HEK293 (cell line): ENCODE measurements at regions not wholly inside any gene's neighbourhood (a gene's known extent, or its start where the extent isn't known, plus 50 kb on each side); places are given as distances from the start of the nearest gene placed in this dataset.

Experiments
- CTCF ChIA-PET: fragments of 350-600 bp; formaldehyde crosslinking; extraction: SDS; loops from one replicate; lab custom pipeline; 2021; ENCODE audit warnings: antibody characterized with exemption; lab: Yijun Ruan, JAX
- POLR2A ChIA-PET: fragments of 300-600 bp; formaldehyde crosslinking; extraction: SDS; loops from one replicate; lab custom pipeline; 2020; ENCODE audit warnings: antibody characterized with exemption, inconsistent platforms; lab: Yijun Ruan, JAX
- H3K27ac ChIP-seq: fragments of 200-500 bp; sonication (Bioruptor generic); 2 replicates; pipeline ENCODE4 v1.5.1; 2014; ENCODE audit warnings: low read depth, low read length, control low read depth, inconsistent platforms; ENCODE audit errors: extremely low read depth
- H3K36me3 ChIP-seq, 2 experiments: fragments of 200-500 bp in 1 of 2; sonication (Bioruptor generic) in 1 of 2; 1 replicate in 1 of 2; 2 replicates in 1 of 2; pipeline ENCODE4 v1.5.1; 2014 to 2017; ENCODE audit warnings: inconsistent platforms in 2 of 2, low read length in 2 of 2; ENCODE audit not compliant: control insufficient read depth in 2 of 2, insufficient read depth in 1 of 2
- H3K4me1 ChIP-seq: fragments of 200-500 bp; sonication (Bioruptor generic); 2 replicates; pipeline ENCODE4 v1.5.1; 2014; ENCODE audit warnings: mild to moderate bottlenecking, low read length, inconsistent platforms; ENCODE audit not compliant: control insufficient read depth, insufficient read depth
- H3K4me3 ChIP-seq: 2 replicates; pipeline ENCODE4 v1.5.1; 2011; ENCODE audit warnings: low read depth, mild to moderate bottlenecking, control low read depth, low read length, moderate library complexity
- H3K9me3 ChIP-seq: fragments of 200-500 bp; sonication (Bioruptor generic); 2 replicates; pipeline ENCODE4 v1.5.1; 2014; ENCODE audit warnings: low read depth, low read length, inconsistent platforms; ENCODE audit not compliant: control insufficient read depth, insufficient read depth
- GLI4 ChIP-seq: fragments of 450-650 bp; formaldehyde crosslinking; IDR thresholded peaks from 2 replicates; pipeline ENCODE4 v1.5.1; 2016; ENCODE audit warnings: missing biosample characterization, missing genetic modification characterization
- GLIS1 ChIP-seq: fragments of 450-650 bp; formaldehyde crosslinking; IDR thresholded peaks from 2 replicates; pipeline ENCODE4 v1.5.1; 2016; ENCODE audit warnings: missing biosample characterization, missing genetic modification characterization
- MEIS1 ChIP-seq: sonication (generic); formaldehyde crosslinking; IDR thresholded peaks from 2 replicates; pipeline ENCODE4 v1.8.1; 2022; ENCODE audit warnings: missing genetic modification reagents, mild to moderate bottlenecking, borderline replicate concordance
- SCRT1 ChIP-seq: fragments of 450-650 bp; formaldehyde crosslinking; IDR thresholded peaks from 2 replicates; pipeline ENCODE4 v1.5.1; 2016; ENCODE audit warnings: missing biosample characterization, missing genetic modification characterization, borderline replicate concordance
- TRIM28 ChIP-seq: IDR thresholded peaks from 2 replicates; pipeline ENCODE4 v1.6.1; 2011; ENCODE audit warnings: low read length, control low read depth, borderline replicate concordance
- YY1 ChIP-seq: fragments of 450-650 bp; formaldehyde crosslinking; IDR thresholded peaks from 2 replicates; pipeline ENCODE4 v1.5.1; 2018; ENCODE audit warnings: missing biosample characterization, missing genetic modification characterization
- ZBTB1 ChIP-seq: fragments of 450-650 bp; formaldehyde crosslinking; IDR thresholded peaks from 2 replicates; pipeline ENCODE4 v1.5.1; 2016; ENCODE audit warnings: missing biosample characterization, missing genetic modification characterization
- ZFHX2 ChIP-seq: fragments of 450-650 bp; formaldehyde crosslinking; conservative IDR thresholded peaks from 2 replicates; pipeline ENCODE4 v1.5.1; 2016; ENCODE audit warnings: missing biosample characterization, missing genetic modification characterization
- ZNF23 ChIP-seq: fragments of 450-650 bp; formaldehyde crosslinking; IDR thresholded peaks from 2 replicates; pipeline ENCODE4 v1.5.1; 2016; ENCODE audit warnings: missing biosample characterization, missing genetic modification characterization, borderline replicate concordance
- ZNF26 ChIP-seq: fragments of 450-650 bp; formaldehyde crosslinking; IDR thresholded peaks from 2 replicates; pipeline ENCODE4 v1.5.1; 2016; ENCODE audit warnings: missing biosample characterization, missing genetic modification characterization
- ZNF274 ChIP-seq, 2 experiments: fragments of 200-500 bp in 1 of 2; fragments of 450-650 bp in 1 of 2; sonication (Bioruptor generic) in 1 of 2; formaldehyde crosslinking in 1 of 2; IDR thresholded peaks; 2 replicates each; pipeline versions ENCODE4 v1.5.1 to v1.6.1; 2014 to 2016; ENCODE audit warnings: borderline replicate concordance in 1 of 2, inconsistent platforms in 1 of 2, low read length in 1 of 2, missing biosample characterization in 1 of 2, missing genetic modification characterization in 1 of 2
- ZNF280D ChIP-seq: fragments of 450-650 bp; formaldehyde crosslinking; IDR thresholded peaks from 2 replicates; pipeline ENCODE4 v1.5.1; 2016; ENCODE audit warnings: missing biosample characterization, missing genetic modification characterization
- ZNF302 ChIP-seq: fragments of 450-650 bp; formaldehyde crosslinking; IDR thresholded peaks from 2 replicates; pipeline ENCODE4 v1.5.1; 2016; ENCODE audit warnings: missing biosample characterization, missing genetic modification characterization, low read depth
- ZNF394 ChIP-seq: fragments of 450-650 bp; formaldehyde crosslinking; IDR thresholded peaks from 2 replicates; pipeline ENCODE4 v1.5.1; 2016; ENCODE audit warnings: missing biosample characterization, missing genetic modification characterization, mild to moderate bottlenecking, moderate library complexity, borderline replicate concordance
- ZNF398 ChIP-seq: fragments of 450-650 bp; formaldehyde crosslinking; IDR thresholded peaks from 2 replicates; pipeline ENCODE4 v1.5.1; 2017; ENCODE audit warnings: missing biosample characterization, missing genetic modification characterization
- ZNF513 ChIP-seq: fragments of 450-650 bp; IDR thresholded peaks from 2 replicates; pipeline ENCODE4 v1.5.1; 2018; ENCODE audit warnings: missing biosample characterization, missing genetic modification characterization
- ZNF530 ChIP-seq: fragments of 450-650 bp; formaldehyde crosslinking; IDR thresholded peaks from 2 replicates; pipeline ENCODE4 v1.5.1; 2016; ENCODE audit warnings: low read depth, missing biosample characterization, missing genetic modification characterization
- ZNF544 ChIP-seq: fragments of 450-650 bp; formaldehyde crosslinking; IDR thresholded peaks from 2 replicates; pipeline ENCODE4 v1.5.0; 2017; ENCODE audit warnings: missing biosample characterization, missing genetic modification characterization
- ZNF626 ChIP-seq: fragments of 450-650 bp; sonication (Bioruptor Pico); formaldehyde crosslinking; IDR thresholded peaks from 2 replicates; pipeline ENCODE4 v1.5.1; 2018; ENCODE audit warnings: missing biosample characterization, missing genetic modification characterization, inconsistent platforms
- ZNF654 ChIP-seq: fragments of 450-650 bp; formaldehyde crosslinking; IDR thresholded peaks from 2 replicates; pipeline ENCODE4 v1.5.1; 2016; ENCODE audit warnings: low read depth, missing biosample characterization, missing genetic modification characterization
- ZNF837 ChIP-seq: fragments of 450-650 bp; formaldehyde crosslinking; IDR thresholded peaks from 2 replicates; pipeline ENCODE4 v1.5.1; 2016; ENCODE audit warnings: missing biosample characterization, missing genetic modification characterization
- ZSCAN4 ChIP-seq: fragments of 450-650 bp; formaldehyde crosslinking; IDR thresholded peaks from 2 replicates; pipeline ENCODE4 v1.5.1; 2017; ENCODE audit warnings: missing biosample characterization, missing genetic modification characterization
- TF ChIP-seq, protein P1 (sequence below): fragments of 450-650 bp; formaldehyde crosslinking; IDR thresholded peaks from 2 replicates; pipeline ENCODE4 v1.5.1; 2016; ENCODE audit warnings: missing biosample characterization, missing genetic modification characterization, borderline replicate concordance

DNA sequence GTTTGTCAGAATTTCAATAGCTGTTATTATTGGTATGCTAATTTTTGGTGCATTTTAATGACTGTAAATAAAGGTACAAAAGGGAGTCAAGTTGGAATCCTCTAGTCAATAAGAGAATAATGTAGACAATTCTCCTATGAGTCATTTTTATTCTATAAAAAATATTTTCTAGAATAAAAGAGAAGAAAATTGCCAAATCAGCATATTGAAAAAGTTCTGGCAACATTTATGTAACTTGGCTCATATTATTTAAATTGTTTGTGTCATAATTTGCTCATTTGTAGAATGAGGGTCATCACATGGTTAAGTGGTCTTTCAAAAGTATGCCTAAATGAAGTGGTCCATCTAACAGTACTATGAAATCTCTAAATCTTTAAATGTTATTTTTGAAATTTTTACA lies 1719.8 kb upstream of the WWC1 start:
- no peaks in the 10 kb centered on the region for H3K9me3 ChIP-seq
- no peaks in the 10 kb centered on the region for H3K4me1 ChIP-seq
- CTCF ChIA-PET: no interaction called here
- POLR2A ChIA-PET: no interaction called here
- TF ChIP-seq TRIM28: no peak
- TF ChIP-seq GLI4 (tag by site-specific recombination): no peak
- TF ChIP-seq ZNF302: no peak
- TF ChIP-seq ZNF626 (tag by site-specific recombination): no peak
- no peak for TF ChIP-seq ZNF394 (tag by site-specific recombination)
- no peak for TF ChIP-seq ZFHX2 (tag by site-specific recombination)
- TF ChIP-seq ZNF398 (tag by site-specific recombination): no peak
- TF ChIP-seq ZNF654 (tag by site-specific recombination): no peak
- no peak for TF ChIP-seq ZNF23 (tag by site-specific recombination)
- TF ChIP-seq ZNF513 (tag by site-specific recombination): no peak
- TF ChIP-seq ZNF26 (tag by site-specific recombination): no peak
- TF ChIP-seq MEIS1 (CRISPR knock-in tag): no peak
- no peak for TF ChIP-seq YY1 (tag by site-specific recombination)
- no peak for TF ChIP-seq GLIS1
- TF ChIP-seq, all 188 proteins: peak for 0
- H3K27ac ChIP-seq: no peak overlapping the region
- no peaks in the 10 kb centered on the region for H3K36me3 ChIP-seq
- no peak overlapping the region for H3K4me3 ChIP-seq

DNA sequence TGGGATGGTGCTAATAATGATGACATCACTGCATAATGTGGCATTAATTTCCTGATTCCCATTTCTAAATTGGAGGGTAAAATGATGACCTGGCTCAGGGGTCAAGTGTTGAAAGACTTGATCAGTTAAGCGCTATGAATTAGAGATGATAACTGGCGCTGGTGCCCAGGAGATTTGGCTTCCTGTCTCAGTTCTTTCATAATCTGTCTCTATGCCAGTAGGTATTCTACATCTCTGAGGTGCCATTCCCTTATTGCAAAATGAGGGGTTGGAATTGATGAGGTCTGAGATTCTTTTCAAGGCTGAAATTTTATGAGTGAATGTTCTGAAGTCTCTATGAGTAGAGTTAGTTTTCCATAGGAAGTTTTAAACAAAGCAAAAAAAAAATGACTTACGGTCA lies 1715.1 kb upstream of the WWC1 start:
- Histone ChIP-seq H3K9me3 (no peaks in the 10 kb centered on the region), H3K27ac (no peak overlapping the region), H3K36me3 (no peaks in the 10 kb centered on the region), H3K4me3 (no peak overlapping the region), H3K4me1 (no peaks in the 10 kb centered on the region)
- CTCF ChIA-PET: no interaction called here
- POLR2A ChIA-PET: no interaction called here
- TF ChIP-seq SCRT1 (tag by site-specific recombination): no peak
- TF ChIP-seq ZSCAN4: no peak
- no peak for TF ChIP-seq ZNF544
- TF ChIP-seq ZBTB1 (tag by site-specific recombination): no peak
- TF ChIP-seq ZNF837 (tag by site-specific recombination): no peak
- TF ChIP-seq, protein P1, sequence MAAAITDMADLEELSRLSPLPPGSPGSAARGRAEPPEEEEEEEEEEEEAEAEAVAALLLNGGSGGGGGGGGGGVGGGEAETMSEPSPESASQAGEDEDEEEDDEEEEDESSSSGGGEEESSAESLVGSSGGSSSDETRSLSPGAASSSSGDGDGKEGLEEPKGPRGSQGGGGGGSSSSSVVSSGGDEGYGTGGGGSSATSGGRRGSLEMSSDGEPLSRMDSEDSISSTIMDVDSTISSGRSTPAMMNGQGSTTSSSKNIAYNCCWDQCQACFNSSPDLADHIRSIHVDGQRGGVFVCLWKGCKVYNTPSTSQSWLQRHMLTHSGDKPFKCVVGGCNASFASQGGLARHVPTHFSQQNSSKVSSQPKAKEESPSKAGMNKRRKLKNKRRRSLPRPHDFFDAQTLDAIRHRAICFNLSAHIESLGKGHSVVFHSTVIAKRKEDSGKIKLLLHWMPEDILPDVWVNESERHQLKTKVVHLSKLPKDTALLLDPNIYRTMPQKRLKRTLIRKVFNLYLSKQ: no peak
- TF ChIP-seq ZNF274 (IDR thresholded peaks at IDR 0.05; ENCODE audit: low read length): no peak
- no peak for TF ChIP-seq ZNF274 (tag by site-specific recombination; IDR thresholded peaks at IDR 0.05; ENCODE audit: borderline replicate concordance)
- TF ChIP-seq ZNF280D (tag by site-specific recombination): no peak
- no peak for TF ChIP-seq ZNF530
